Natural killer cell treated with Interleukin-12 subunit alpha and Interleukin-12 subunit beta and Interleukin-15 and Interleukin-18, amount 100 ng/mL, for 72 hours (primary cell): ENCODE measurements at regions not wholly inside any gene's neighbourhood (a gene's known extent, or its start where the extent isn't known, plus 50 kb on each side); places are given as distances from the start of the nearest gene placed in this dataset.

ENCODE experiments used
- ATAC-seq, 2 donors: fragments of 150-1000 bp; cut with Tn5 transposase in 1 of 2; sonication (Bioruptor Pico), chemical (Tn5 transposase) in 1 of 2; 2 replicates each; pipeline ENCODE4 v1.10.0; 2021
- DNase-seq: peaks from one replicate; pipeline ENCODE4 v3.0.0; 2022; ENCODE audit warnings: low spot score
- H3K27ac Mint-ChIP-seq, 2 donors: 1 replicate in 1 of 2; 2 replicates in 1 of 2; pipeline ENCODE4 v1.8.0; 2022; ENCODE audit warnings: mixed read lengths in 2 of 2, mild to moderate bottlenecking in 1 of 2, moderate library complexity in 1 of 2
- H3K27me3 Mint-ChIP-seq, 2 donors: 1 replicate in 1 of 2; 2 replicates in 1 of 2; pipeline ENCODE4 v1.8.0; 2022; ENCODE audit warnings: mixed read lengths in 2 of 2
- H3K36me3 Mint-ChIP-seq: one replicate; pipeline ENCODE4 v1.8.0; 2022; ENCODE audit warnings: mixed read lengths
- H3K4me1 Mint-ChIP-seq, 2 donors: 1 replicate in 1 of 2; 2 replicates in 1 of 2; pipeline ENCODE4 v1.8.0; 2022; ENCODE audit warnings: low read depth in 2 of 2, mixed read lengths in 2 of 2, mild to moderate bottlenecking in 1 of 2
- H3K4me3 Mint-ChIP-seq: one replicate; pipeline ENCODE4 v1.8.0; 2022; ENCODE audit warnings: mixed read lengths
- H3K9me3 Mint-ChIP-seq: 2 replicates; pipeline ENCODE4 v1.8.0; 2022; ENCODE audit warnings: mixed read lengths

DNA sequence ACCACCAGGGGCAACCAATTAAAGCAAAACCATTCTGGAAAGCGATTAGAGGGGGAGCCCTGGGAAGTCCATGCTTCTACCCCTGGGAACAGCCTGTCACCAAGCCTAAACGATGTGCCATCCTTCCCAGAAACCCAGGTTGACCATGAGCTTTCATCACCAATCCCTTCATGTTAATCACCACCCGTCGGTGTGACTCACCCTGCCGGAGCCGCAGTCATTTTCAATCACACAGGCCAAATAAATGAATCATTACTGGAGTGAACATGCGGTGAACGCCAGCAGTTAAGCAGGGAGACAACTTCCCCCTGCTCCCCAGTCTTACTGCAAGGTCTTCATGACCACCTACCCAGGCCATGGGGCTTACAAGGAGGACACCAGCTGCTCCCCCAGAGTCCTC is 308.8 kb downstream of the AJAP1 start:
- H3K27ac Mint-ChIP-seq = no peak overlapping the region
- DNase-seq = no peak
- ATAC-seq = no peak
- no peaks in the 10 kb centered on the region for H3K36me3 Mint-ChIP-seq
- no peak overlapping the region for H3K4me3 Mint-ChIP-seq
- H3K4me1 Mint-ChIP-seq = no peaks in the 10 kb centered on the region
- H3K27me3 Mint-ChIP-seq = peaks cover 6 to 25% of the 10 kb centered on the region in 2 donors
- no peaks in the 10 kb centered on the region for H3K9me3 Mint-ChIP-seq

DNA sequence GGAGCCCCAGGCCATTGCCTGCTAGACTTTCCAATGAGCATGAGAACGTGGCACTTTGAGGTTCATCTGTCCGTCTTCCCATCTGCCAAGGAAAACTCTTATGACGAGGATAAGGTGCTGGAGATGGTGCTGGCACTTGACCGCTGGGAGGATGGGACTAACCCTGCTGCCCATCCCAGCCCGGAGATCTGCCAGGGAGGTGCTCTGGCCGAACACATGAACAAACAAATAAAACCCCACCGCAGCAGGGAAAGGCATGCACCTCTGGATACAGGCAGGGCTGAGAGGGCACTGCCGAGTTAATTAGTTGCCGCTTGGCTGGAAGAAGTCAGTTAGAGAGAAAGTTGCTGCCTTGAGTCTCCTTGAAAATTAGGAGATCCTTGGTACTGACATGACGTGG is 308.4 kb downstream of the AJAP1 start:
- H3K27ac Mint-ChIP-seq = no peak overlapping the region
- H3K4me3 Mint-ChIP-seq = no peak overlapping the region
- H3K9me3 Mint-ChIP-seq = no peaks in the 10 kb centered on the region
- peaks cover 6 to 25% of the 10 kb centered on the region in 2 donors for H3K27me3 Mint-ChIP-seq
- DNase-seq (no peak), ATAC-seq (no peak)
- H3K4me1 Mint-ChIP-seq = no peaks in the 10 kb centered on the region
- no peaks in the 10 kb centered on the region for H3K36me3 Mint-ChIP-seq

DNA sequence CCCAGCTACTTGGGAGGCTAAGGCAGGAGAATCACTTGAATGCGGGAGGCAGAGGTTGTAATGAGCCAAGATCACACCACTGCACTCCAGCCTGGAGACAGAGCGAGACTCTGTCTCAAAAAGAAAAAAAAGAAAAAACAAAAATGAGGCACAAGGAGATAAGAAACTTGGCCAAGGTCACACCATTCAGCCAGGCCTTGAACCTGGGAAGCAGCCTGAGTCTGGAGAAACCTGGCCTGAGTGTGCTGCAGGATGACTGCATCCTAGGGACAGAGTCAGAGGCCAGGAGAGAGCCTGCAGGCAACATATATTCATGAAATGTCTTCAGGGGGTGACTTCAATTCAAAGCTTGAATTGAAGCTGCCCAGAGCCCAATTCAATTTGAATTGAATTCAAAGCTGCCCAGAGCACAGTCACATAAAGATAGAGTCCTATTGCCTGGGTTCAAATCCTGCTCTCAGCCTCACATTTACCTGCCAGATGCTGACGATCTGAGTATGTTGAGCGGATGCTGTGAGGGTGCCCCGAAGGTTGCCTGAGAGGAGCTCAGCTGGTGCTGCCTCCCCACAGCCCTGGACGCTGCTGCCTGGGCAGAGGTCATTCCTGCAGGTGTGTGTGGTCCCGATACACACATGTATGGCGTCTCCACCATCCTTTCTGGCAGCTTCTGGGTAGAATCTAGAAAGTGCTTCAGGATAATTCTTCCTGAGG is 307.7 kb downstream of the AJAP1 start:
- H3K9me3 Mint-ChIP-seq = no peaks in the 10 kb centered on the region

DNA sequence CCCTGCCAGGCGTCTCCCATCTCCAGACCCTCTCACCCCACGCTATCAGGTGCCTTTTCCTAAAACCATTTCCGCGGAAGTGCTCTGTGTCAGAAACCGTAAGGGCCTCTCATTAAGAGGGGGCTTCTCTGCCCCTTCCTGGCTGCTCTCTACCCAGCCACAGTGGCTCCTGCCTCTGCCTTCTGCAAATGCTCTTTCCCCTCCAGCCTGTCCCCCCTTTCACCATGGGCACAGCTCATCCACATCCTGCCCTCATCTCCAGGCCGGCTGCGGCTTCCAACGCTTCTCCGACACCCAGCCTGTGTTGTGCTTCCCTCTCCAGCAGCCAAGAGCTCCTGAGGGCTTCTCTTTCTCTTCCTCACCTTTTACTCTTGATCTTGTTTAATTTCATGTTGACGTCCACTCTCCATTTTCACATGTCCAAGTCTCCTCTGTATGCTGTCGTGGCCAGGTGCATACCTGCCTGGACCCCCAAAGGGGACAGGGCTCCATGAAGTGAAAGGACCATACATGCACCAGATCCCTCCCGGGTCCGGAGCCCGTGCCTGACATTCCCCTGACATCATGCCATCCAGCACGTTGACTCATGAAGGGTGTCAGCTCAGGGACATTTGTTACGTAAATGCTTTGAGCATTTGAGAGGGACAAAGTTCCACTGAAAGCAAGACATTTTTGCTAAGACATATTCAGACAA is 306.5 kb downstream of the AJAP1 start:
- peaks cover 6 to 17% of the 10 kb centered on the region in 2 donors for H3K27me3 Mint-ChIP-seq
- no peak for DNase-seq
- ATAC-seq = no peak
- no peak overlapping the region for H3K4me3 Mint-ChIP-seq
- no peaks in the 10 kb centered on the region for H3K36me3 Mint-ChIP-seq
- H3K4me1 Mint-ChIP-seq = no peaks in the 10 kb centered on the region
- no peaks in the 10 kb centered on the region for H3K9me3 Mint-ChIP-seq
- H3K27ac Mint-ChIP-seq = no peak overlapping the region

More for the DNA sequence above, 307.7 kb downstream of the AJAP1 start:
- DNase-seq (no peak), ATAC-seq (no peak)
- Mint-ChIP-seq H3K27ac (no peak overlapping the region), H3K36me3 (no peaks in the 10 kb centered on the region), H3K4me3 (no peak overlapping the region), H3K4me1 (no peaks in the 10 kb centered on the region), H3K27me3 (peaks cover 6 to 20% of the 10 kb centered on the region in 2 donors)

DNA sequence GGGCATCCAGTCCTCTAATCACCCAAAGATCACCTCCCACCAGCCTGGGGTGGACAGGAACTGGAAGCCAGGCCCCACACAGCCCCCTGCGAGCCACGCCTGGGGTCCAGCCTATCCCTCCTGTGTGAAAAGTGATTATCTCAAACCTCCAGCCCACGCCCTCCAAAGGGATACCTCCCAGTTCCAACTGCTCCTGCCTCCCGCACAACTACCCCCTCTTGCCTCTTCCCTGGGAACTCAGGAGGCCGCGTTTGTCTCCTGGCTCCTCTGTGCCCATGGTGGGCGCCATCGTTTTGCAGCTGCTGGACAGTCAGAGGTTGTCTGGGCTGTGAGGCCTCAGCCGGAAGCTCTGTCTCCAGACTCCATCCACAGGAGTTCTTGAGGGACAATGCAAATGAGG is 305.9 kb downstream of the AJAP1 start:
- H3K27me3 Mint-ChIP-seq = peaks cover 6 to 17% of the 10 kb centered on the region in 2 donors

DNA sequence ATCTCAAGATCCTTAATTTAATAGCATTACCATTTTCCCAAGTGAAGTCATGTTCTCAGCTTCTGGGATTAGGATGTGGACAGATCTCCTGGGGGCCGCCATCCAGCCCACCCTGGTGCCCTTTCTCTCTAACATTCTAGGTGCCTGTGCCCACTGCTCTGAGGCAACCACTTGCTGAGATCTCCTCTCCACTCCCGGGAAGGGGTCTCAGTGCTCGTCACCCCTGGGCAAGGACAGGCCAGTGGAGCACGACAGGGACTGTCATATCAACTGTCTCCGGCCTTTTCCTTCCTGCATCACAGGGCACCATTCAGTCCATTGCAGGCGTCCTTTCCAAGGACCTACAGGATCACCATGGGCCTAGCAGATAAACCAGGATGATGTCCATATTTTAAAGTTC is 304.8 kb downstream of the AJAP1 start:
- no peaks in the 10 kb centered on the region for H3K4me1 Mint-ChIP-seq
- no peak overlapping the region for H3K4me3 Mint-ChIP-seq

More for the DNA sequence above, 305.9 kb downstream of the AJAP1 start:
- DNase-seq (no peak), ATAC-seq (no peak)
- H3K4me3 Mint-ChIP-seq = no peak overlapping the region
- no peaks in the 10 kb centered on the region for H3K36me3 Mint-ChIP-seq
- no peaks in the 10 kb centered on the region for H3K4me1 Mint-ChIP-seq
- H3K9me3 Mint-ChIP-seq = no peaks in the 10 kb centered on the region
- H3K27ac Mint-ChIP-seq = no peak overlapping the region

DNA sequence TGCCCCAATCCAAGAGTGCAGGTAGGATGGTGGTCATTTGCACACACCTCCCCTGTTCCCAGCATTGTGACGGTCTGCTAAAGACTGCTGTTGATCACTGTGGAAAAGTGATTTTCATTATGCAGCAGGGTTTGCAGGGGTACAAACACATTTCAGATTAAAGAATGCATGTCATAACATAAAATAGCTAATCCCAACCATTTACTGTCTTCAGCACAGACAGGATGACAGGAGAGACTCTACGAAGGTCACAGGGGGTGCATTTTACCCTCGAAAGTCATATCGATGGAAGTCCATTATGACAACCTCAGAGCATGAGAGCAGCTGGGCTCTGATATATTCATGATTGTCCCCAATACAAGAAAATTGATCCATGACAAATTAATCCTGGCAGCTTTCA is 302.6 kb downstream of the AJAP1 start:
- no peak overlapping the region for H3K27ac Mint-ChIP-seq
- H3K9me3 Mint-ChIP-seq = peaks cover 5% of the 10 kb centered on the region
- peaks cover 8 to 20% of the 10 kb centered on the region in 2 donors for H3K27me3 Mint-ChIP-seq
- no peak overlapping the region for H3K4me3 Mint-ChIP-seq
- DNase-seq = no peak
- no peak for ATAC-seq
- H3K4me1 Mint-ChIP-seq = no peaks in the 10 kb centered on the region
- H3K36me3 Mint-ChIP-seq = peaks cover 4% of the 10 kb centered on the region

More for the DNA sequence above, 304.8 kb downstream of the AJAP1 start:
- DNase-seq = no peak
- H3K27ac Mint-ChIP-seq = no peak overlapping the region
- peaks cover 4 to 13% of the 10 kb centered on the region in 2 donors for H3K27me3 Mint-ChIP-seq
- no peaks in the 10 kb centered on the region for H3K9me3 Mint-ChIP-seq
- no peak for ATAC-seq
- H3K36me3 Mint-ChIP-seq = no peaks in the 10 kb centered on the region

DNA sequence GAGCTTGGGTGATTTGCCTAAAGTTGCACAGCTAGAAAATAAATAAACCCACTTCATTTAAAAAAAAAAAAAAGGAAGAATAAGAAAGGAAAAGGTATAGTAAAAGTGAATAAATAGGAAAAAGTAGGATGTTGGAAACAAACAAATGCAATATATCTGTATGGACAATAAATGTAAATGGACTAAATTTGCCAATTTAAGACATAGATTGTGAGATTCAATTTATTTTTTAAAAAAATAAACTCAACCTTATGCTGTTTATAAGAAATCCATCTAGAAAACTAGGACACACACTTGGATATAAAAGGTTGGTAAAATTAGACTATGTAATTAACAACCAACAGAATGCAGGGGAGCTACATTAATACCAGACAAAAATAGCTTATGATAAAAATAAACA is 300.0 kb downstream of the AJAP1 start:
- Mint-ChIP-seq H3K27ac (no peak overlapping the region), H3K27me3 (peaks cover 9 to 16% of the 10 kb centered on the region in 2 donors), H3K36me3 (peaks cover 4% of the 10 kb centered on the region), H3K4me3 (no peak overlapping the region), H3K9me3 (peaks cover 5% of the 10 kb centered on the region), H3K4me1 (no peaks in the 10 kb centered on the region)
- ATAC-seq (no peak), DNase-seq (no peak)

DNA sequence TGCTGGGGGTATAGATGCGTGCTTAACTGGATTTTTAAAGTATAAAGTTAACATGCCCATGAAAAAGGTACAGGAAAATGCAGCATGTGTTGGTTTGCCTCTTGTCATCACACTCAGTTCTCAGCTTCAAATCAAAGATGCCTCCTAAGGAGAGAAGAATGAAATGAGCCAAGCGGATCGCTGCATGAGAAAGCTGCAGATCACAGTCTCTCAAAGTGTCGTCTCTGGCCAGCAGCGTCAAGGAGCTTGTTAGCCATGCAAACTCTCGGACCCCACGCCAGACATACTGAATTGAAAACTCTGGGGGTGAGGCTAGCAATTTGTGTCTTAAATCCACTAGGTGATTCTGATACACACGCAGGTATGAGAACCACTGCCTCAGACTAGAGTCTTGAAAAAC is 297.2 kb downstream of the AJAP1 start:
- ATAC-seq (no peak), DNase-seq (no peak)
- H3K9me3 Mint-ChIP-seq = peaks cover 5% of the 10 kb centered on the region
- H3K4me3 Mint-ChIP-seq = no peak overlapping the region
- H3K4me1 Mint-ChIP-seq = no peaks in the 10 kb centered on the region
- H3K36me3 Mint-ChIP-seq = peaks cover 4% of the 10 kb centered on the region
- no peak overlapping the region for H3K27ac Mint-ChIP-seq
- H3K27me3 Mint-ChIP-seq = peaks cover 9 to 16% of the 10 kb centered on the region in 2 donors

DNA sequence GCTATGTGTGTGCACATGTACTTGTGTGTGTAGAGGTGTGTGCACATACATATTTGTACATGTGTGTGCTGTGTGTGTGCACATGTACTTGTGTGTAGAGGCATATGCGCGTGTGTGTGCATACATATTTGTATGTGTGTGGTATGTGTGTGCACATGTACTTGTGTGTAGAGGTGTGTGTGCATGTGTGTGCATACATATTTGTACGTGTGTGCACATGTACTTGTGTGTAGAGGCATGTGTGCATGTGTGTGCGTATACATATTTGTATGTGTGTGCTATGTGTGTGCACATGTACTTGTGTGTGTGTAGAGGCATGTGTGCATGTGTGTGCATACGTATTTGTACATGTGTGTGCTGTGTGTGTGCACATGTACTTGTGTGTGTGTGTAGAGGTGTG is 291.9 kb downstream of the AJAP1 start:
- Mint-ChIP-seq H3K36me3 (no peaks in the 10 kb centered on the region), H3K27ac (no peak overlapping the region), H3K9me3 (no peaks in the 10 kb centered on the region), H3K4me3 (no peak overlapping the region), H3K4me1 (no peaks in the 10 kb centered on the region), H3K27me3 (peaks cover 4 to 19% of the 10 kb centered on the region in 2 donors)
- ATAC-seq = no peak
- no peak for DNase-seq

DNA sequence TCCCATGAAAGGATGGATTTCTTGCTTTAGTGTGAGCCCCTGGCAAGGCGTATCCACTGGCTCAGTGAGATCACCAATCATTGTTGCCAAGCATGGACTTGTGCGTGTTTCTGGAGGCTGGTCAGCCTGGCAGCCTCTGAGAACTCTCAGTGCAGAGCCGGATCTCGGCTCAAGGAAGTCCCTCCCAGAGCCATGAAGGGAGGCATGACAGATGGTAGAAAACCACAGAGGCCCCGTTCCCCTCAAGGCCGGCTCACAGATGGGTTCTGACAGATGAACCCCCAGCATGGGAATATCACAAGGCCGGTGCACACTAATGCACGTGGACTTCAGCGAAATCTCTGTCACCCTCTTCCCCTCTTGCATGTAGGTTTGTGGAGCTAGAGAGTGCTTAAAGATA is 290.5 kb downstream of the AJAP1 start:
- Mint-ChIP-seq H3K27ac (no peak overlapping the region), H3K9me3 (no peaks in the 10 kb centered on the region), H3K27me3 (peaks cover 2 to 17% of the 10 kb centered on the region in 2 donors), H3K4me3 (no peak overlapping the region), H3K36me3 (no peaks in the 10 kb centered on the region), H3K4me1 (no peaks in the 10 kb centered on the region)
- no peak for DNase-seq
- no peak for ATAC-seq

DNA sequence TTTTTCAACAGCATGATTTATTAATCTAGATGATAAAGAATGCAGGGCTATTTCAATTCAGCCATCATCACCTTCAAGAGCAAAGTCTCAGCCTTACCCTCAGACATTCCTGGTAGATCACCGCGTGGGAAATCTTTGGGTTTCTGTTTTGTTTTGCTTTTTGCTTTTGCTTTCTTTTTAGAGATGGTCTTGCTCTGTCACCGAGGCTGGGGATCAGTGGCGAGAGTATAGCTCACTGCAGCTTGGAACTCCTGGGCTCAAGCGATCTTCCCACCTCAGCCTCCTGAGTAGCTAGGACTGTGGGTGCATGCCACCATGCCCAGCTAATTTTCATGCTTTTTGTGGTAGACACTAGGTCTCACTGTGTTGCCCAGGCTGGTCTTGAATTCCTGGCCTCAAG is 289.7 kb downstream of the AJAP1 start:
- no peak overlapping the region for H3K4me3 Mint-ChIP-seq
- H3K27me3 Mint-ChIP-seq = peaks cover 0 to 13% of the 10 kb centered on the region in 2 donors
- peaks cover 8% of the 10 kb centered on the region for H3K9me3 Mint-ChIP-seq
- peaks cover 8% of the 10 kb centered on the region for H3K36me3 Mint-ChIP-seq
- DNase-seq (no peak), ATAC-seq (no peak)
- H3K4me1 Mint-ChIP-seq = no peaks in the 10 kb centered on the region
- no peak overlapping the region for H3K27ac Mint-ChIP-seq

DNA sequence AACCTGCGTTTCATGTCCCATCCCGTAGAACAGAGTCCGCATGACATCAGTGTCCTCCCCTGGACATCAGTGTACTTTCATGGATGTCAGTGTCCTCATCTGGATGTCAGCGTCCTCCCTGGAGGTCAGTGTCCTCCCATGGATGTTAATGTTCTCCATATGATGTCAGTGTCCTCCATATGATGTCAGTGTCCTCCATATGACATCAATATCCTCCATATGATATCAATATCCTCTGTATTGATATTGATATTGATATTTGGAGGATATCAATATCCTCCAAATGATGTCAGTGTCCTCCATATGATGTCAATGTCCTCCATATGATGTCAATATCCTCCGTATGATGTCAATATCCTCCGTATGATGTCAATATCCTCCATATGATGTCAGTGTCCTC is 284.9 kb downstream of the AJAP1 start:
- peaks cover 0 to 13% of the 10 kb centered on the region in 2 donors for H3K27me3 Mint-ChIP-seq
- ATAC-seq = no peak

DNA sequence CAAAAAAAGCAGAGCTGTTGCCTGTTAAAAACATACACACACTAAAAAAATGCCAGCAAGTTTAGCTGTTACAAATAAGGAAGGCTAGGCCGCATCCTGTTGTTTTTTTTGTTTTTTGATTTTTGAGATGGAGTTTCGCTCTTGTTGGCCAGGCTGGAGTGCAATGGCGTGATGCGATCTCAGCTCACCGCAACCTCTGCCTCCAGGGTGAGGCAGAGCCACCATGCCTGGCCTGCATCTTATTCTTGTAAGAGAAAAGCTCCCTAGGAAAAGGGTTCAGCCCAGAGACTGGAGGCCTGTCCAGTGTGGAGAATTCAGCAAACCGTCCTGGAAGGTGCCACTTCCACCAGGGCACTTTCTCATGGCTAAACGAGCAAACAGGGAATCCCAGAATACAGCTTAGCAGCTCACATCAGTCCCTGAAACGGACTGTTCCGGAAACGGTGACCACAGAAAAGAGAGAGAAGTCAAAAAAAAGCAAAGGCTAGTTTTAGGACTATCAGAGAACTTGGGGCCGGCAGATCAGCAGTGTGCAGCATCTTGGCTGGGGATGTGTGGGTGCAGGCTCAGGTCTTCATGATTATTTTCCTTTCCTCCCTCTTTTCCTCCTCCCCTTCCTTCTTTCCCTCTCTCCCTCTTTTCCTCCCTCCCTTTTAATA is 283.6 kb downstream of the AJAP1 start:
- DNase-seq (no peak), ATAC-seq (no peak)
- H3K27me3 Mint-ChIP-seq = peaks cover 0 to 13% of the 10 kb centered on the region in 2 donors
- peaks cover 8% of the 10 kb centered on the region for H3K36me3 Mint-ChIP-seq
- peaks cover 8% of the 10 kb centered on the region for H3K9me3 Mint-ChIP-seq
- no peak overlapping the region for H3K4me3 Mint-ChIP-seq
- H3K27ac Mint-ChIP-seq = no peak overlapping the region
- no peaks in the 10 kb centered on the region for H3K4me1 Mint-ChIP-seq

More for the DNA sequence above, 284.9 kb downstream of the AJAP1 start:
- no peak for DNase-seq
- Mint-ChIP-seq H3K9me3 (peaks cover 8% of the 10 kb centered on the region), H3K4me1 (no peaks in the 10 kb centered on the region), H3K36me3 (peaks cover 8% of the 10 kb centered on the region), H3K27ac (no peak overlapping the region), H3K4me3 (no peak overlapping the region)
